Thoracic aorta (tissue), 2 donors: ENCODE measurements at regions not wholly inside any gene's neighbourhood (a gene's known extent, or its start where the extent isn't known, plus 50 kb on each side); places are given as distances from the start of the nearest gene placed in this dataset.

ENCODE experiments used
- ATAC-seq: fragments of 150-250 bp; one replicate; pipeline ENCODE4 v1.8.0; 2017; ENCODE audit warnings: low read depth; ENCODE audit not compliant: insufficient number of reproducible peaks, low FRiP score
- DNase-seq: peaks from one replicate; pipeline ENCODE4 v3.0.0-alpha.2; 2020; ENCODE audit warnings: low spot score
- H3K27ac ChIP-seq, 2 donors: fragments of 200-600 bp; sonication (generic); 1 replicate in 1 of 2; 2 replicates in 1 of 2; pipeline ENCODE4 v1.5.1; 2016; ENCODE audit warnings: mild to moderate bottlenecking in 2 of 2, moderate library complexity in 2 of 2
- H3K27me3 ChIP-seq: fragments of 200-600 bp; sonication (generic); replicated peaks from 2 replicates; pipeline ENCODE4 v1.6.0; 2016; ENCODE audit warnings: mild to moderate bottlenecking; ENCODE audit not compliant: insufficient read depth
- H3K36me3 ChIP-seq: fragments of 200-600 bp; sonication (generic); one replicate; pipeline ENCODE4 v1.5.1; 2016
- H3K4me1 ChIP-seq, 2 donors: fragments of 200-600 bp; sonication (generic); 1 replicate in 1 of 2; 2 replicates in 1 of 2; pipeline versions ENCODE4 v1.5.1 to v1.6.0; 2016; ENCODE audit warnings: low read depth in 2 of 2, mild to moderate bottlenecking in 1 of 2; ENCODE audit not compliant: control insufficient read depth in 1 of 2
- H3K4me3 ChIP-seq: fragments of 200-600 bp; sonication (generic); 2 replicates; pipeline ENCODE4 v1.5.1; 2016; ENCODE audit warnings: mild to moderate bottlenecking
- H3K9me3 ChIP-seq: fragments of 200-600 bp; sonication (generic); 2 replicates; pipeline ENCODE4 v1.5.1; 2016
- TF ChIP-seq, protein P1 (sequence below): fragments of 200-600 bp; sonication (generic); IDR thresholded peaks from one replicate; pipeline ENCODE4 v1.5.1; 2019; ENCODE audit warnings: antibody characterized with exemption

- no peak overlapping the region for H3K4me3 ChIP-seq
- DNase-seq (no peak), ATAC-seq (no peak)
- H3K36me3 ChIP-seq, result no peaks in the 10 kb centered on the region
- H3K4me1 ChIP-seq, result no peaks in the 10 kb centered on the region
- no peak overlapping the region for H3K27ac ChIP-seq
- TF ChIP-seq, protein P1, sequence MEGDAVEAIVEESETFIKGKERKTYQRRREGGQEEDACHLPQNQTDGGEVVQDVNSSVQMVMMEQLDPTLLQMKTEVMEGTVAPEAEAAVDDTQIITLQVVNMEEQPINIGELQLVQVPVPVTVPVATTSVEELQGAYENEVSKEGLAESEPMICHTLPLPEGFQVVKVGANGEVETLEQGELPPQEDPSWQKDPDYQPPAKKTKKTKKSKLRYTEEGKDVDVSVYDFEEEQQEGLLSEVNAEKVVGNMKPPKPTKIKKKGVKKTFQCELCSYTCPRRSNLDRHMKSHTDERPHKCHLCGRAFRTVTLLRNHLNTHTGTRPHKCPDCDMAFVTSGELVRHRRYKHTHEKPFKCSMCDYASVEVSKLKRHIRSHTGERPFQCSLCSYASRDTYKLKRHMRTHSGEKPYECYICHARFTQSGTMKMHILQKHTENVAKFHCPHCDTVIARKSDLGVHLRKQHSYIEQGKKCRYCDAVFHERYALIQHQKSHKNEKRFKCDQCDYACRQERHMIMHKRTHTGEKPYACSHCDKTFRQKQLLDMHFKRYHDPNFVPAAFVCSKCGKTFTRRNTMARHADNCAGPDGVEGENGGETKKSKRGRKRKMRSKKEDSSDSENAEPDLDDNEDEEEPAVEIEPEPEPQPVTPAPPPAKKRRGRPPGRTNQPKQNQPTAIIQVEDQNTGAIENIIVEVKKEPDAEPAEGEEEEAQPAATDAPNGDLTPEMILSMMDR, result no peak
- no peaks in the 10 kb centered on the region for H3K27me3 ChIP-seq
- no peaks in the 10 kb centered on the region for H3K9me3 ChIP-seq
These were observed 384.1 kb downstream of the CTTN start for GRCh38 chr11:70782401-70782913.

GRCh38 chr11:70783356-70783755, 385.0 kb downstream of the CTTN start:
- Histone ChIP-seq H3K27ac (no peak overlapping the region), H3K4me3 (no peak overlapping the region), H3K36me3 (no peaks in the 10 kb centered on the region), H3K9me3 (no peaks in the 10 kb centered on the region), H3K4me1 (no peaks in the 10 kb centered on the region), H3K27me3 (no peaks in the 10 kb centered on the region)
- ATAC-seq (no peak), DNase-seq (no peak)
- TF ChIP-seq, protein P1, result no peak

DNA sequence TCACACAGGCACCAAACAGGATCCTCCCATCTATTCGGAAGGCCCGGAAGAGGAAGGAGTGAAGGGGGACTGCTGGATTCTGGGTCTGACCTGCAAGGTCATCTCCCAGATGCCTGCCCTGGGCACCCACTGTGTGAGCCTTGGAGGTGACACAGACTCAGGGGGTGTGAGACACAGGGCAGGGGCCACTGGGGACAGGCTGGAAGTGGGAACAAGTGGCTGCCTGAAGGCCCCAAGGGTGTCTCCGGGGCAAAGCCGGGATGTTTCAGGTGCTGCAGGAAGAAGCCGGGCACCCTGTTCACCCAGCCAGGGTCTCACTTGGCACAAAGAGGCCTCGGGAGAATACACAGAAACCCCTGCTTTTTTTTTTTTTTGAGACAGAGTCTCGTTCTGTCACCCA, 385.5 kb downstream of the CTTN start:
- H3K9me3 ChIP-seq, result no peaks in the 10 kb centered on the region
- ATAC-seq, result no peak

DNA sequence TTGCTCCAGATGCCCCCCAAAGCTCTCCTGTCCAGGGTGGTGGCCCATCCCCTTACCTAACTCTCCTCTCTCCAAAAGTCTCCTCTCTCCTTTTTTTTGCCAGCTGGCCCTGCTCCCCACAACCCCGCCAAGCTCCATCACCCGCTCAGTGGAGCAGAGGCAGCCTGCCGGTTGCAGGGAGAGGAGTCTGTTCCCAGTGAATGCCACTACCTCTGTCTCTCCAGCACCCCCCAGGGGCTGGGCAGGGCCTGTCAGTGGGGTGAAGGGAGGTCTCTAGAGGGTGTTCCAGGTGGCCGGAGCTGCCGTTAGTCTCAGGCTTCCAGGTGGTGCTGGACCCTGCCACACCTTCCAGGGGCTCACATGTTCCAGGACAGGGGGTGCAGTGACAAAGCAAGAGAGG, 387.0 kb downstream of the CTTN start:
- Histone ChIP-seq H3K4me1 (no peaks in the 10 kb centered on the region), H3K9me3 (no peaks in the 10 kb centered on the region), H3K27me3 (no peaks in the 10 kb centered on the region), H3K36me3 (no peaks in the 10 kb centered on the region), H3K4me3 (no peak overlapping the region), H3K27ac (no peak overlapping the region)
- TF ChIP-seq, protein P1, result no peak
- DNase-seq (no peak), ATAC-seq (no peak)

More for the DNA sequence above, 385.5 kb downstream of the CTTN start:
- TF ChIP-seq, protein P1, result no peak
- DNase-seq, result no peak
- H3K4me1 ChIP-seq, result no peaks in the 10 kb centered on the region
- H3K4me3 ChIP-seq, result no peak overlapping the region
- H3K36me3 ChIP-seq, result no peaks in the 10 kb centered on the region
- no peak overlapping the region for H3K27ac ChIP-seq
- H3K27me3 ChIP-seq, result no peaks in the 10 kb centered on the region

- no peaks in the 10 kb centered on the region for H3K9me3 ChIP-seq
- H3K36me3 ChIP-seq, result no peaks in the 10 kb centered on the region
- no peak overlapping the region for H3K4me3 ChIP-seq
- H3K4me1 ChIP-seq, result no peaks in the 10 kb centered on the region
- H3K27me3 ChIP-seq, result no peaks in the 10 kb centered on the region
- ATAC-seq (no peak), DNase-seq (no peak)
- TF ChIP-seq, protein P1, result no peak
- H3K27ac ChIP-seq, result no peak overlapping the region
These were observed 387.8 kb downstream of the CTTN start for GRCh38 chr11:70786021-70786665.
